Activated CD8-positive, alpha-beta memory T cell treated with anti-CD3 and anti-CD28 coated beads, Interleukin-2, amount 50 U/mL, for 48 hours (primary cell): ENCODE measurements at regions not wholly inside any gene's neighbourhood (a gene's known extent, or its start where the extent isn't known, plus 50 kb on each side); places are given as distances from the start of the nearest gene placed in this dataset.
"Not testable (repeated sequence)": the region's sequence is repeated elsewhere in the genome, so short reads cannot be mapped to it uniquely, and the experiment has no call there.

Experiments
- DNase-seq: peaks from one replicate; pipeline ENCODE4 v3.0.0-alpha.2; 2020

DNA sequence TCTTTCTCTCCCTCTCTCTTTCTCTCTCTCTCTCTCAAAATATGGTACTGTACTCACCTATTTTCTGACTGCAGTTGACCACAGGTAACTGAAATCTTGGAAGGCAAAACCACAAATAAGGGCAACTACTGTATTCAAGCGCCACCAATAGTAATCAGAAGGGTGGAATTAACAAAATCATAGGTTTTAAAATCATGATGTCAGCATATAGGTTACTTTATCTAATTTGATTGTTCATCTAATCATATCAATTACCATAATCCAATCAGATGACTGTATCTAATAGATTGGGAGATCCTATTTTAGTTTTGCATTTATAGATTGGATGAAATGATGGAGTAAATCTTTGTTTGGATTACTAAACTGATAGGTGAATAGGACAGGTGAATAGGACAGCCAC is 155.8 kb upstream of the KITLG start:
- DNase-seq = no peak

GRCh38 chr12:88733008-88733407 is 152.7 kb upstream of the KITLG start:
- DNase-seq = no peak

DNA sequence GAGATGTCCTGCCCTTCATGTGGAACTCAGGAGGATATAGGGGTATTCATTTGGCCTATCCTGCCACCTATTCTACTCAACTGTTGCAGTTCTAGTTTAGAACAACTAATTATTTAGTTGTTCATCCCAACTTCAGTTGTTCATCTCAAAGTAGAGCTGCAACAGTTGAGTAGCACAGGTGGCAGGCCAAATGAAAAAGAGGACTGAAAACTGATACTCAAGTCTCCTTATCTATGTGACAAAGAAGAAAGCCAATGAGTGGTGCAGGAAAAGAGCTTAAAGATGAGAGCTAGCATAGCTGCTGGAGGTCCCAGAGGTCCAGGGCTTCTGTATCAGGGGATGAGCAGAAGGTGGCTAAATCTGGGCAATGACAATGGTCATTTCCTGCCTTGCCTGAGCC is 148.9 kb upstream of the KITLG start:
- no peak for DNase-seq

- DNase-seq = no peak
Observed at GRCh38 chr12:88726806-88727720, 146.8 kb upstream of the KITLG start.

DNA sequence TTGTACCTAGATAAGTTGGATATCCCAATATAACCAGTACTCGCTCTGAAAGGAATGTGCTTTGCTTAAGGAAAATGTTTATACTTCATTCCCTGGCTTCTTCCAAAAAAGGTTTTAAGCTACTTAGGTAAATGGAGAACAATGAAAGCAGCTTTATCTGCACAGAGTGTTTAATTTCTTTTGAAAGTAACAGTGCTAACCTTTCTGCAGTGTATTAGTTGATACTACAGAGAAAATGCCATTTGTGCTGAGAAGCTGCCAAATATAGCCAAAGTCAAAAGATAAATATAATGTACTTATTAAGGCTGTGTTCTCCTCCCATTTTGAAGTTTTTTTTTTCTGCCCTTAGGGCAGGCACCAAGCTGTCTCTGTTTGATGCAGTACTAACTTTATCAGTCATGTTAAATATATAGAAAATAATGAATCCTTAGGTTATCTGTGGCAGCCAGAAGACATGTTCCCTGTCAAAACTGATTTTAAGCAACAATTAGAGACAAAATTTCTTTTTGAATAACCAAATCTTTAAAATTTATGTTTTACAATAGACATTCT is 145.4 kb upstream of the KITLG start:
- no peak for DNase-seq

DNA sequence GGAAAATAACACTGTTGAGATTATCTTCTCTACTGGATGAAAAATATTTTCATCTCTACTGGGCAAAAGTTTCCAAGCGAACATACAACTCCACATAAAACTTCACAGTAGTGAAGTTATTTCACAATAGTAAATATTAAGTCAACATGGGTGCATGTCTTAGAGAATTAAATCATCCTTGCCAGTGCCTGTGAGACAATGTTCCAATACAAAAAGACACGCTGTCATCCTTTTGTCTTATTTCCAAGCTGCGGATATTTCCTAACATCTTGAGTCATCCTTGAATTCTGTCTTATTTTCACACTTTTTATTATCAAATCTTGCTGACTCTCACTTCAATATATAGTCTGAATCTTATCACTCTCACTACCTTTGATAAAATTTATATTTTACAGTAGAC is 142.9 kb upstream of the KITLG start:
- DNase-seq = no peak

GRCh38 chr12:88720785-88721650 is 140.7 kb upstream of the KITLG start:
- no peak for DNase-seq

DNA sequence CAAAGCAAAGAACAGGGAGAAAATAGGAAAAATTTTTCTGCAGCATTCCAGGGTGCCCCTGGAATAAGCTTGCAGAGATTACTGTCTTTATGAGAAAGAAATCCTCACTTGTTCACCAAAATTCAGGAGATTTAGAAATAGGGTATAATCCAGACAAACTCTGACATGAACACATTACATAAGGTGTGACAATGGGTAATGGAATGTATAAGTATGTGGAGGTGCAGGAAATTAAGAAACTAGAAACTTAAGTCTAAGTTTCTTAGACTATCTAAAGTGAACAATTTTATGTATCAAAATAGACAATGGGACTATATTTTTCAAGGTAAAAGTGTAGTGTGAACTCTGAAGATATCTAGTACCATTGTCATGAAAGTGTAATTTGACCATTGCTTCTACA is 140.0 kb upstream of the KITLG start:
- no peak for DNase-seq

- no peak for DNase-seq
Observed at GRCh38 chr12:88717188-88717587, 136.9 kb upstream of the KITLG start.

DNA sequence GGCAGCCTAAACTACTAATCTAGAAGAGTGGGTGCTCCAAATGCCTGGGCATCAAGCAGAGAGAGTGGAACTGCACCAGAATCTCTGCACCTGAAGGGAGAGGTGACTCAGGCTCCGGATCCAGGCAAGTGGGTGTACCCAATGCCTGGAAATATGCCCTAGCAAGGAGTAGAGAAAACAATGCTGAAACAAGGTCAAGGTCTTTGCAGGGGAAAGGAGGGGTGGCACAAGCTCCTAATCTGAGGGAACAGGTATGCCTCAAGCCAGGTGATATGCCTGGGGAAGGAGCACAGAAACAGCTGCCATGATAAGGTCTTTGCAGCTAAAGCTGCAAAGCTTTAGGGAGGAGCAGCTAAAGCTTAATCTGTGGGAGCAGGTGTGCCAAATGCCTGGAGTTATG is 136.0 kb upstream of the KITLG start:
- no peak for DNase-seq

GRCh38 chr12:88715673-88716072 is 135.4 kb upstream of the KITLG start:
- DNase-seq = no peak

DNA sequence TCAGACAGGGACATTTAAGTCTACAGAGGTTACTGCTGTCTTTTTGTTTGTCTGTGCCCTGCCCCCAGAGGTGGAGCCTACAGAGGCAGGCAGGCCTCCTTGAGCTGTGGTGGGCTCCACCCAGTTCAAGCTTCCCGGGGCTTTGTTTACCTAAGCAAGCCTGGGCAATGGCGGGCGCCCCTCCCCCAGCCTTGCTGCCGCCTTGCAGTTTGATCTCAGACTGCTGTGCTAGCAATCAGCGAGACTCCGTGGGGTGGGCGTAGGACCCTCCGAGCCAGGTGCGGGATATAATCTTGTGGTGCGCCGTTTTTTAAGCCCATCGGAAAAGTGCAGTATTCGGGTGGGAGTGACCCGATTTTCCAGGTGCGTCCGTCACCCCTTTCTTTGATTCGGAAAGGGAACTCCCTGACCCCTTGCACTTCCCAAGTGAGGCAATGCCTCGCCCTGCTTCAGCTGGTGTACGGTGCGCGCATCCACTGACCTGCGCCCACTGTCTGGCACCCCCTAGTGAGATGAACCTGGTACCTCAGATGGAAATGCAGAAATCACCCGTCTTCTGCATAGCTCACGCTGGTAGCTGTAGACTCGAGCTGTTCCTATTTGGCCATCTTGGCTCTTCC is 134.1 kb upstream of the KITLG start:
- DNase-seq = not testable (repeated sequence)

DNA sequence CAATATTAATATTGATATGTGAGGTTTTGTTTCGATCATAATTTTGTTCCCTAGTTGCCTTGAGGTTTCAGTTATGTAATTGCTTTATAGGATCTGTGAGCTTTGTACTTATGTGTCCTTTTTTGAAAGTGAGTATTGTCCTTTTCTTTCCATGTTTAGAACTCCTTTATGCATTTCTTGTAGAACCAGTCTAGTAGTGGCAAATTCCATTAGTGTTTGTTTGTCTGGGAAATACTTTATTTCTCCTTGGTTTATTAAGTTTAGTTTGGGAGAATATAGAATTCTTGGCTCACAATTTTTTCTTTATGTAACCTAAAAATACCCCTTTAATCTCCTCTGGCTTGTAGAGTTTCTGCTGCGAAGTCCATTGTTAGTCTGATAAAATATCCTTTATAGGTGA is 127.5 kb upstream of the KITLG start:
- no peak for DNase-seq

DNA sequence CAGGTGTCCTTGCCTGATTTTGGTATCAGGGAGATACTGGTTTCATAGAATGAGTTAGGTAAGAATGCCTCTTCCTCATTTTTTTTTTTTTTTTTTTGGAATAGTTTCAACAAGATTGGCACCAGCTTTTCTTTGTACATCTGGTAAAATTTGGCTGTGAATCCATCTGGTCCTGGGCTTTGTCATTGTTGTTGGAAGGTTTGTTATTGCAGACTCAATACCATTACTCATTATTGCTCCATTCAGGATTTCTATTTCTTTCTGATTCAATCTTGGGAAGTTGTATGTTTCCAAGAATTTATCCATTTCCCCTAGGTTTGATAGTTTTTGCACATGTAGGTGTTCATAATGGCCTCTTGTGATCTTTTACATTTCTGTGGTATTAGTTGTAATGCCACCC is 126.0 kb upstream of the KITLG start:
- no peak for DNase-seq

DNA sequence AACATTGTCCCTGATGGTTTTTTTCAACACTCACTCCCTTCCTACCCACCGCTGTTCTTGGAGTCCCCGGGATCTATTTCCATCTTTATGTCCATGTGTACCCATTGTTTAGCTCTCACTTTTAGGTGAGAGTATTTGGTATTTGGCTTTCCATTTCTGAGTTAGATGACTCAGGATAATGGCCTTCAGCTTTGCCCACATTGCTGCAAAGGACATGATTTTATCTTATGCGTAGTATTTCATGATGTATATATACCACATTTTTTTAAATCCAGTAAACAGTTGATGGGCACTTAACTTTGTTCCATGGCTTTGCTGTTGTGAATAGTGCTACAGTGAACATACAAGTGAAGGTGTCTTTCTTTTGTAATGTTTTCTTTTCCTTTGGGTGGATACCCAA is 123.5 kb upstream of the KITLG start:
- no peak for DNase-seq

DNA sequence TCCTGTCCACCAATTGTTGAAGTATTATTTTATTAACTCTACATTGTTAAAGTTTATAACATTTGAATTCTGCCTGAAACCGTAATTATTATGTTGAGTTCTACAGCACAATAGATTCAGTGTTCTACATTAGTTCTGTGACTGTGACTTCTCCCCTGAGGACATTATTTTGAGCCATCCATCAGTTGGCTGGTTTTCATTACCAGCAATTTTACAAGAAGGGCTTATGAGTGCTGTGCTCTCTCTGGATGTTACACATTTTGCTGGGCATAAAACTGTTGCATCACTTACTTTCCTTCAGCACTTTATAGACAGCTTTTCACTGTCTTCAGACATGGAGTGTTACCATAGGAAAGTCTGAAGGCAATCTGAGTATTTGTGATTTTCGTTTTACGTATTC is 118.2 kb upstream of the KITLG start:
- no peak for DNase-seq

- no peak for DNase-seq
Observed at GRCh38 chr12:88693837-88694445, 113.7 kb upstream of the KITLG start.

GRCh38 chr12:88691811-88692210 is 111.5 kb upstream of the KITLG start:
- no peak for DNase-seq

DNA sequence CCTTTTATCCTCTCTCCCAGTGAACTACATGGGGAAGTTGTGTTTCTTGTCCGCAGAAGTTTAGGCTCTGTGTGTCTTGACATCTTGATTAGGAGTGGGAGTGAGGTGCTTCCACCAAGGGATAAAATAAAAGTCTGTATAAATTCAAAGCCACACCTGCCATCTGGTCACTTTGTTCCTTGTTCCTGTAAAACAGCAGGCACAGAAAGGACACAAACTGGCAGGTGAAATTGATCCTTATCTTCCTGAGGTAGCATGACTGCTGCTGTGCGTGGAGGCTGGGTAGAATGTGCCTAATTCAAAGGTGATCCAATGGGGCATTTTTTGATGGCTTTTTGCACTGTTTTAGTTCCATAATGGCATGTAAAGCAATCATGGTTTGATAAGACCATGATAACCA is 104.3 kb upstream of the KITLG start:
- no peak for DNase-seq

- no peak for DNase-seq
Observed at GRCh38 chr12:88684170-88684569, 103.9 kb upstream of the KITLG start.

GRCh38 chr12:88683628-88684027 is 103.4 kb upstream of the KITLG start:
- DNase-seq = no peak

GRCh38 chr12:88681271-88681670 is 101.0 kb upstream of the KITLG start:
- no peak for DNase-seq

- DNase-seq = no peak
Observed at GRCh38 chr12:88677464-88677863, 97.2 kb upstream of the KITLG start.
